Hepatocyte (in vitro differentiated cells): ENCODE measurements at regions not wholly inside any gene's neighbourhood (a gene's known extent, or its start where the extent isn't known, plus 50 kb on each side); places are given as distances from the start of the nearest gene placed in this dataset.

ENCODE experiments used
- EZH2 ChIP-seq: fragments of 200-600 bp; sonication (generic); IDR thresholded peaks from 2 replicates; pipeline ENCODE4 v1.6.1; 2016; ENCODE audit warnings: antibody characterized with exemption, mild to moderate bottlenecking, borderline replicate concordance
- TF ChIP-seq, protein P1 (sequence below): fragments of 200-600 bp; sonication (generic); IDR thresholded peaks from 2 replicates; pipeline ENCODE4 v1.5.1; 2016; ENCODE audit warnings: antibody characterized with exemption, mild to moderate bottlenecking; ENCODE audit not compliant: poor library complexity

- TF ChIP-seq, protein P1, sequence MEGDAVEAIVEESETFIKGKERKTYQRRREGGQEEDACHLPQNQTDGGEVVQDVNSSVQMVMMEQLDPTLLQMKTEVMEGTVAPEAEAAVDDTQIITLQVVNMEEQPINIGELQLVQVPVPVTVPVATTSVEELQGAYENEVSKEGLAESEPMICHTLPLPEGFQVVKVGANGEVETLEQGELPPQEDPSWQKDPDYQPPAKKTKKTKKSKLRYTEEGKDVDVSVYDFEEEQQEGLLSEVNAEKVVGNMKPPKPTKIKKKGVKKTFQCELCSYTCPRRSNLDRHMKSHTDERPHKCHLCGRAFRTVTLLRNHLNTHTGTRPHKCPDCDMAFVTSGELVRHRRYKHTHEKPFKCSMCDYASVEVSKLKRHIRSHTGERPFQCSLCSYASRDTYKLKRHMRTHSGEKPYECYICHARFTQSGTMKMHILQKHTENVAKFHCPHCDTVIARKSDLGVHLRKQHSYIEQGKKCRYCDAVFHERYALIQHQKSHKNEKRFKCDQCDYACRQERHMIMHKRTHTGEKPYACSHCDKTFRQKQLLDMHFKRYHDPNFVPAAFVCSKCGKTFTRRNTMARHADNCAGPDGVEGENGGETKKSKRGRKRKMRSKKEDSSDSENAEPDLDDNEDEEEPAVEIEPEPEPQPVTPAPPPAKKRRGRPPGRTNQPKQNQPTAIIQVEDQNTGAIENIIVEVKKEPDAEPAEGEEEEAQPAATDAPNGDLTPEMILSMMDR, result no peak
- TF ChIP-seq EZH2, result no peak
Measured at GRCh38 chr5:34586117-34586885, 69.8 kb upstream of the RAI14 start.
